HFFc6 (cell line): ENCODE measurements at regions not wholly inside any gene's neighbourhood (a gene's known extent, or its start where the extent isn't known, plus 50 kb on each side); places are given as distances from the start of the nearest gene placed in this dataset.

Experiments used
- DNase-seq: peaks from one replicate; pipeline ENCODE4 v3.0.0-alpha.2; 2018
- H3K27ac Mint-ChIP-seq: 2 replicates; pipeline ENCODE4 v1.8.0; 2020; ENCODE audit warnings: mild to moderate bottlenecking, mixed read lengths
- H3K27me3 Mint-ChIP-seq: 2 replicates; pipeline ENCODE4 v1.8.0; 2021; ENCODE audit warnings: mild to moderate bottlenecking, moderate library complexity, mixed read lengths; ENCODE audit not compliant: insufficient read depth
- H3K36me3 Mint-ChIP-seq: 2 replicates; pipeline ENCODE4 v1.8.0; 2021; ENCODE audit warnings: low read depth, mixed read lengths
- H3K4me1 Mint-ChIP-seq: 2 replicates; pipeline ENCODE4 v1.8.0; 2020; ENCODE audit warnings: low read depth, mixed read lengths
- H3K4me3 Mint-ChIP-seq: 2 replicates; pipeline ENCODE4 v1.8.0; 2020; ENCODE audit warnings: mild to moderate bottlenecking, moderate library complexity, mixed read lengths
- H3K9me3 Mint-ChIP-seq: 2 replicates; pipeline ENCODE4 v1.8.0; 2020; ENCODE audit warnings: mild to moderate bottlenecking, mixed read lengths
- CTCF ChIP-seq: fragments of 200-600 bp; sonication (generic); IDR thresholded peaks from 2 replicates; pipeline ENCODE4 v1.5.0; 2021; ENCODE audit warnings: antibody characterized with exemption, mild to moderate bottlenecking

GRCh38 chr21:28821276-28822122 is 171.2 kb downstream of the LTN1 start:
- Mint-ChIP-seq H3K36me3 (no peaks in the 10 kb centered on the region), H3K4me1 (peaks cover 49% of the 10 kb centered on the region), H3K27me3 (peaks cover 6% of the 10 kb centered on the region), H3K27ac (no peak overlapping the region), H3K4me3 (0 out of 2 replicates have a peak overlapping the region, but pooled peaks have one; percentile 17), H3K9me3 (no peaks in the 10 kb centered on the region)
- DNase-seq: peak; percentile 41
- no peak for TF ChIP-seq CTCF

GRCh38 chr21:28818663-28819278 is 173.9 kb downstream of the LTN1 start:
- DNase-seq: peak; percentile 38
- H3K4me1 Mint-ChIP-seq: peaks cover 48% of the 10 kb centered on the region
- TF ChIP-seq CTCF: no peak
- peak overlapping the region; percentile 66; the same call in 1 of the 2 replicates for H3K27ac Mint-ChIP-seq
- H3K36me3 Mint-ChIP-seq: no peaks in the 10 kb centered on the region
- no peaks in the 10 kb centered on the region for H3K9me3 Mint-ChIP-seq
- 0 out of 2 replicates have a peak overlapping the region, but pooled peaks have one; percentile 1 for H3K4me3 Mint-ChIP-seq
- no peaks in the 10 kb centered on the region for H3K27me3 Mint-ChIP-seq

GRCh38 chr21:28817871-28818270 is 174.8 kb downstream of the LTN1 start:
- H3K27ac Mint-ChIP-seq: no peak overlapping the region
- no peak for DNase-seq
- no peak for TF ChIP-seq CTCF

GRCh38 chr21:28811860-28812259 is 180.8 kb downstream of the LTN1 start:
- Mint-ChIP-seq H3K27ac (no peak overlapping the region), H3K9me3 (peaks cover 6% of the 10 kb centered on the region), H3K4me1 (peaks cover 13% of the 10 kb centered on the region; the same call in 1 of the 2 replicates), H3K36me3 (no peaks in the 10 kb centered on the region; the same call in 1 of the 2 replicates), H3K4me3 (no peak overlapping the region), H3K27me3 (peaks cover 3% of the 10 kb centered on the region; the same call in 1 of the 2 replicates)
- no peak for TF ChIP-seq CTCF
- DNase-seq: peak; percentile 15

More at GRCh38 chr21:28817871-28818270, 174.8 kb downstream of the LTN1 start:
- H3K27me3 Mint-ChIP-seq: no peaks in the 10 kb centered on the region
- H3K4me1 Mint-ChIP-seq: peaks cover 39% of the 10 kb centered on the region
- H3K36me3 Mint-ChIP-seq: no peaks in the 10 kb centered on the region
- H3K9me3 Mint-ChIP-seq: no peaks in the 10 kb centered on the region
- H3K4me3 Mint-ChIP-seq: no peak overlapping the region

- H3K27ac Mint-ChIP-seq: no peak overlapping the region
- H3K4me1 Mint-ChIP-seq: peaks cover 20% of the 10 kb centered on the region
- peaks cover 6% of the 10 kb centered on the region for H3K9me3 Mint-ChIP-seq
- H3K36me3 Mint-ChIP-seq: no peaks in the 10 kb centered on the region; the same call in 1 of the 2 replicates
- no peak for TF ChIP-seq CTCF
- H3K4me3 Mint-ChIP-seq: no peak overlapping the region
- H3K27me3 Mint-ChIP-seq: peaks cover 5% of the 10 kb centered on the region; the same call in 1 of the 2 replicates
- no peak for DNase-seq
These were observed 181.7 kb downstream of the LTN1 start for GRCh38 chr21:28810826-28811524.
